ENCODE measurements at regions not wholly inside any gene's neighbourhood (a gene's known extent, or its start where the extent isn't known, plus 50 kb on each side); places are given as distances from the start of the nearest gene placed in this dataset.
A peak's percentile ranks its signal among the peaks of the same experiment; 100 is the strongest.

- TF ChIP-seq HES2 (IDR thresholded peaks at IDR 0.05) (no peak), MYC (IDR thresholded peaks at IDR 0.05; ENCODE audit: borderline replicate concordance, low read length) (no peak), GATA3 (IDR thresholded peaks at IDR 0.05; ENCODE audit: borderline replicate concordance) (no peak), MAZ (IDR thresholded peaks at IDR 0.05; ENCODE audit: borderline replicate concordance, low read depth, low read length) (no peak), HOXA7 (CRISPR knock-in tag; IDR thresholded peaks at IDR 0.05) (no peak), JUNB (IDR thresholded peaks at IDR 0.05) (no peak), HOXB13 (CRISPR knock-in tag; IDR thresholded peaks at IDR 0.05; ENCODE audit: low read depth) (no peak)
- Histone ChIP-seq H3K27ac (no peak overlapping the region; a peak in 1 of 6 replicates), H3K9me3 (no peaks in the 10 kb centered on the region), H3K4me2 (no peak overlapping the region), H3K4me1 (no peaks in the 10 kb centered on the region), H3K4me3 (no peak overlapping the region)
- FAIRE-seq (no peak), ATAC-seq (no peak), DNase-seq (ENCODE audit: low read depth in 1 of 2, low spot score in 1 of 2) (no peak)
- POLR2A ChIA-PET: no interaction called here
- CTCF ChIA-PET: no interaction called here
Observed at GRCh38 chr1:55735106-55735505, 519.9 kb upstream of the USP24 start.

GRCh38 chr1:55726994-55727393 is 511.8 kb upstream of the USP24 start:
- CTCF ChIA-PET: no interaction called here
- 51% methylated on average over 3 of the region's 3 CpGs for WGBS (ENCODE audit: missing lambda C conversion rate)
- TF ChIP-seq CHD2 (IDR thresholded peaks at IDR 0.05; ENCODE audit: low read length, partially characterized antibody) (no peak), HMGXB4 (CRISPR knock-in tag; IDR thresholded peaks at IDR 0.05; ENCODE audit: borderline replicate concordance) (no peak), NPAS2 (CRISPR knock-in tag; IDR thresholded peaks at IDR 0.05; ENCODE audit: borderline replicate concordance) (no peak), PBX3 (IDR thresholded peaks at IDR 0.05) (no peak), HOXB13 (CRISPR knock-in tag; IDR thresholded peaks at IDR 0.05; ENCODE audit: low read depth) (no peak), KDM5A (IDR thresholded peaks at IDR 0.05) (no peak), FOSB (CRISPR knock-in tag; IDR thresholded peaks at IDR 0.05) (no peak), BHLHE40 (IDR thresholded peaks at IDR 0.05; ENCODE audit: low read depth, low read length) (no peak), MAFK (IDR thresholded peaks at IDR 0.05; ENCODE audit: partially characterized antibody) (no peak), RNF2 (IDR thresholded peaks at IDR 0.05; ENCODE audit: borderline replicate concordance, low read depth) (no peak), TP53 (CRISPR knock-in tag; IDR thresholded peaks at IDR 0.05) (no peak), JUN (IDR thresholded peaks at IDR 0.05) (no peak), E2F6 (IDR thresholded peaks at IDR 0.05; ENCODE audit: borderline replicate concordance, low read depth) (no peak), POLR2A (IDR thresholded peaks at IDR 0.05; ENCODE audit: low read length) (no peak), RFX5 (IDR thresholded peaks at IDR 0.05) (no peak), ZSCAN20 (CRISPR knock-in tag; IDR thresholded peaks at IDR 0.05) (no peak)
- Histone ChIP-seq H3K4me1 (peaks cover 20% of the 10 kb centered on the region), H3K4me2 (peak overlapping the region; percentile 28; the same call in 1 of the 3 replicates), H3K4me3 (no peak overlapping the region), H3K27ac (peak overlapping the region; percentile 37 to 71; a peak in 3 of 6 replicates), H3K9me3 (peaks cover 4% of the 10 kb centered on the region; the same call in 1 of the 3 replicates)
- peak in 1 of 2 experiments; percentile 32 for DNase-seq (ENCODE audit: low read depth in 1 of 2, low spot score in 1 of 2)
- ATAC-seq: peak in 1 of 2 experiments; percentile 36; a peak in 2 of 6 replicates
- no peak for FAIRE-seq
- POLR2A ChIA-PET: no interaction called here

- Histone ChIP-seq H3K4me1 (peaks cover 24% of the 10 kb centered on the region), H3K4me3 (no peak overlapping the region), H3K4me2 (peak overlapping the region; percentile 44), H3K27ac (peak overlapping the region; percentile 63 to 71), H3K9me3 (peaks cover 4% of the 10 kb centered on the region; the same call in 1 of the 3 replicates)
- ATAC-seq (peak; percentile 93 to 94), FAIRE-seq (no peak), DNase-seq (ENCODE audit: low read depth in 1 of 2, low spot score in 1 of 2) (peak; percentile 43 to 52)
- POLR2A ChIA-PET: no interaction called here
- 19% methylated on average over 1 of the region's 1 CpG for WGBS (ENCODE audit: missing lambda C conversion rate)
- CTCF ChIA-PET: interaction anchor here (1.4 kb wide), 1 partner anchor 43 kb away, joined by 4 read pairs; no protein-coding TSS in a partner anchor
- TF ChIP-seq MYC (IDR thresholded peaks at IDR 0.05; ENCODE audit: borderline replicate concordance, low read length) (no peak), E2F6 (IDR thresholded peaks at IDR 0.05; ENCODE audit: borderline replicate concordance, low read depth) (no peak), EP300 (IDR thresholded peaks at IDR 0.05) (peak; percentile 42 to 46; a peak in 2 of 5 replicates), SREBF2 (IDR thresholded peaks at IDR 0.05) (no peak), JUNB (IDR thresholded peaks at IDR 0.05) (peak; percentile 85), RARB (CRISPR knock-in tag; IDR thresholded peaks at IDR 0.05) (no peak), CEBPB (IDR thresholded peaks at IDR 0.05) (peak; percentile 80 to 86), ESRRA (IDR thresholded peaks at IDR 0.05; ENCODE audit: borderline replicate concordance, low read length) (no peak), GATA3 (IDR thresholded peaks at IDR 0.05; ENCODE audit: borderline replicate concordance) (peak; percentile 63; the same call in 1 of the 2 replicates), ATOH8 (CRISPR knock-in tag; IDR thresholded peaks at IDR 0.05; ENCODE audit: low read depth) (no peak), FOXS1 (CRISPR knock-in tag; IDR thresholded peaks at IDR 0.05) (no peak), MAX (IDR thresholded peaks at IDR 0.05) (0 out of 2 replicates have a peak, but pooled peaks have one; percentile 28), KDM1A (IDR thresholded peaks at IDR 0.05; ENCODE audit: low read depth) (no peak), JUN (IDR thresholded peaks at IDR 0.05) (peak; percentile 30 to 33; a peak in 2 of 5 replicates), CBX8 (IDR thresholded peaks at IDR 0.05) (no peak)
Observed at GRCh38 chr1:55725378-55725777, 510.2 kb upstream of the USP24 start.
